Stimulated activated CD4-positive, alpha-beta T cell treated with anti-CD3 and anti-CD28 coated beads, Interleukin-1b, Interleukin-23, amount 100 ng/mL, for 24 hours (primary cell): ENCODE measurements at regions not wholly inside any gene's neighbourhood (a gene's known extent, or its start where the extent isn't known, plus 50 kb on each side); places are given as distances from the start of the nearest gene placed in this dataset.

Source experiments
- DNase-seq, 4 experiments: peaks; one replicate each; pipeline ENCODE4 v3.0.0-alpha.2; 2020; ENCODE audit warnings: low read depth in 4 of 4, low spot score in 1 of 4

DNA sequence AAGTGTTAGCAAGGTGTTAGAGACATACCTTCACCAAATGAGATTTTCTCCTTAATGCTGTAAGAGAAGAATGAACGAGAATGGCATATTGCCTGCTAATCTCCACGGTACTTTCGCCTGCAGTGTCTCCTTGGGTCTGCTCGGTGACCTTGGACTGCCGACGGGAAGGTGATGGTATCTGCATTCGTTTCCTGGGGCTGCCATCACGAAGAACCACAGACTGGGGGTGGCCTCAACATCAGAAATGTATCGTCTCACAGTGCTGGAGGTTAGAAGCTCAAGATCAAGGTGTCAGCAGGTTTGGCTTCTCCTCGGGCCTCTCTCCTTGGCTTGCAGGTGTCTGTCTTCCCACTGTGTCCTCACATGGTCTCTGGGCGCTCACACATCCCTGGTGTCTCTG is 86.3 kb upstream of the TNRC6C start:
- DNase-seq = no peak

DNA sequence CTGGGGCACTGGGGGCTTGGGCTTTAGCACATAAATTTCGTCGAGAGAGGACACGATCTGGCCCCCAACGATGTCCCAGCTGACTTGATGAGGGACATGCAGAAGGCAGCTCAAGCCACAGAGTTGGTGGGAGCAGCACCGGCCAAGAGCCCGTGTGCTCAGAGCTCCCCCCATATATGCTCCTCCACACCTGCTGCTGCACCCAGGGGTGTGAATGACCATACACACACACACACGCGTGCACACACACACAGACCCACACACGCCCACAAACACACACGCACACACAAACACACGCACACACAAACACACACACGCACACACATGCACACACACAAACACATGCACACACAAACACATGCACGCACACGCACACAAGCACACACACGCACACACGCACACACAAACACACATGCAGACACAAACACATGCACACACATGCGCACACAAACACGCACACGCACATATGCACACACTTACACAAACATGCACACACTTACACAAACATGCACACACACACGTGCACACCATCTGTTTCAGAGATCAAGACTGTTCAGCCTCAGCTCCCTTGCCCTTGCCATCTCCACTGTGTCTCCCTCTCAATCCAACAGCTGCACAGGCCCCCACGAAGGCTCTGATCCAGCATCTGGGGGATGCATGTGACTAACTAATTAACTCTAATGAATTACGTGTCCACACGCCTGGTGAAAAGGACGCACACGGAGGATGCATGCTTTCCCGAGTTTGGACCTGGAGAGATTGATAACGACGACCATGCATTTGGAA is 85.6 kb upstream of the TNRC6C start:
- DNase-seq = no peak

DNA sequence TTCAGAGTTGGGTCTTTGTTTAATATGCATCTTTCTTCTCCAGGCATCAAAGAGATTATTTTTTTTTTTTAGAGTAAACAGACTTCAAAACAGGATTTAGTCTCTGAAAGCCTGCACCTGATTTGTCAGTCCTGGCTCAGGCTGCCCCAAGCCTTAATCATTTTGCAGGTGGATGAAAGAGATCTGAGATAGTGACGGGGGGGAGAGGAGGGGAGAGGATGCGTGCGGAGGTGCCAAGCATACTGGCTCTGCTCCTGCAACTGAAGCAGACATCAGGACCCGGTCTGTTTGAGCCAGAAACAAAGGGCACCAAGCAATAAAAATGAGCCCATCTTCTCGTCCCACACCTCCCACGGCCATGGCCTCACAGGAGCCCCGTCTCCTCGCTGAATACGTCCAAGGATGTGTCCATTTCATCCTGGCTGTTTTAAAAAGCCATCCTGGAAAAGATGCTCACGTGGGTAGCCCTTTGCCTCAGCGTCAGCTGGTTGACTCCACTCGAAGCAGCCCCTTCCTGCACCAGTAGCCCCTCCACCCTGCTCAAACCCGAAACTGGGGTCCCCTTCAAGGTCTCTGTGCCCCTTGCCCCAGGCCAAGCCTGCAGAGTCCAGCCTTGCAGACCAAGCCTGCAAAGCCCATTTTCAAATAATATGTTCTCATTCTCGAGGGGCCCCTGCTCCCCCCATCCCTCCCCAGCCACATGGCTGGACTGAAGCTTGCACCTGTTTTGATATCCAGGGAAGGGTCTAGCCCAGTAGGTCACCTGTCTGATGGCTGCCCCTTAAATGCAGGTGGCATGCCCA is 84.8 kb upstream of the TNRC6C start:
- no peak for DNase-seq

DNA sequence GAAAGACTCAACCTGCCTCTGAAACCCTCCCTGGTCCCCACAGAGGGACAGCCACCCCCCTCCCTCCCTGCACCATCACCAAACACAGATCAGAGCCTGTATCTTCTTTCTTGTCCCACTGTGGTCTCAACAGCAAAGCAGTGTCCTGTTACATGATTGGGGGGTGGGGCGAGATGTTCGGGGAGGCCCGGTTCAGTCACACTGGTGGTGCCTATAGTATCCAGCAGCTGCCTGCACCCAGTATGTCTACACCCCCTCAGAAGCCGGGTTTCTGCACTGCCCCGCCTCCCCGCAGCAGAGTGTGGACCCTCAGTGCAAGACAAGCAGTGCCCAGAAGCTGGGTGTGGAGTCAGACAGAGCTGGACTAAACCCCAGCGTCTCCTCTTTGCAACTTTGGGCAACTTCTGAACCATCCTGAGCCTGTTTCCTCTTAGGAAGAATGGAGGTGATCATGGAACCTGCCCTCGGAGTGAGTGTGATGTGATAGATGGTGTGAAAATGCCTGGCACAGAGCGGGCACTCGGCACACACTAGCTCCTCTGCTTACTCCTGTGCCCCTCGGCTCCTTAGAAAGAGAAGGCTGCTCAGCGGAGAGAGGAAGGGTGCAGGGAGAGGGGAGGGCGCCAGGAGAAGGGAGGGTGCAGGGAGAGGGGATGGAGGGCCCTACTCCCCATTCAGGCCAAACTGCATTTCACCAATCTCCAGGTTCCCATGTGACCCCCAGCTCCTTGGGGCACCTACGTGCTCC is 84.0 kb upstream of the TNRC6C start:
- no peak for DNase-seq

DNA sequence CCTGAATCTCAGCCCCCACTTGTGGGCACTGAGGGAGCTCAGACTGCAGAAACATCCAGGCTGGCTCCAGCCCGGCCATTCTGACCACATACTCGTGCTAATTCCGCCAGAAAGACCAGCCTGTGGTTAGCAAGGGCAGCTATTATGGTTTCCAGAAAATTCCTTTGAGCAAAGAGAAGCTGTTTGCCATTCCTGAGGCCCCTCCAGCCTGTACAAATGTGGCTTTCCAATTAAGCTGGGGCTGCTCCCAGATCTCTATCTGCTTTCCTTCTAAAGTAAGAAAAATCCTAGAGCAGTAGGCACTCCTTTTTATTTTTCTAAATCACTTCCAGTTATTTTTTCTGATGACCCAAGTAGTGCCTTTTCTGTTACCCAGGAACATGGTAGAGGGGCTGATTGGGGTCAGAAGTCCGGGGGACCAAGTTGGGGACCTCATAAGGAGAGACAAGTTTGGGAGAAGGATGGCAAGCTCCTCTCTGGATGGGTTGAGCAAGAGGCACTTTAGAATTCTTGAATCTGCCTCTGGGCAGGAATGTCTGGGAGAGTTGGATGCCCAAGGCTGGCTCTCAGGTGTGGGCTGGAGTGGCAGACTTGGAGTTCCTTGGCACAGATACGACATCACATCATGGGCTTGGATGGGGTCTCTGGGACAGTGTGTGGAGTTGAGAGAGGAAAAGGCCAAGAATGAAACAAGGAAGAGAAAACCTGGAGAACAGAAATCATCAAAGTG is 83.3 kb upstream of the TNRC6C start:
- DNase-seq = no peak

DNA sequence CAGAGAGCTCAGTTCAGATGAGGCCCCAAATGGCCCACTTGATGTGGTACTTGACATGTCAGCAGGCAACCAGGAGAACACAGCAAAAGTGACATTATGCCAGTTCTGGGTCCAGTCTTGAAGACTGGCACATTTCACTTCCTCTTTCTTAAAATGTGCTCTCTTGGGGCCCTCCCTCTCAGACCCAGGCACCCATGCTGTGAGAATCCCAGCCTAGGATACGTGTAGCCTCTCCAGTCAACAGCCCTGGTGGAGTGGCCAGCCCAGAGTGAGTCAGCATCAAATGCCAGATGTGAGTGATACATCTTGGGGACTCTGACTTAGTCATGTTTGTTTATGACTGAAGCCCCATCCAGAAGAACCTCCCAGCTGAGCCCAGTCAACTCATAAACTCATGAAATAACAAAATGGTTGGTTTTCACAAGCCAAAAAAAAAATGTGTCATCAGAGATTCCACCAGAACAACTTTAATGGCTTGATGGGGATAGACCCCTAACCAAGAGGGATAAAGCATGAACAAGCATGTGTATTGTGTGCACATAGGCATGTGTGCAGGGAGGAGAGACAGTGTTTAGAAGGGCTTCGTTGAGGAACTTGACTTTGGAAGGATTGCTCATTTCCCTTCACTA is 82.5 kb upstream of the TNRC6C start:
- no peak for DNase-seq

DNA sequence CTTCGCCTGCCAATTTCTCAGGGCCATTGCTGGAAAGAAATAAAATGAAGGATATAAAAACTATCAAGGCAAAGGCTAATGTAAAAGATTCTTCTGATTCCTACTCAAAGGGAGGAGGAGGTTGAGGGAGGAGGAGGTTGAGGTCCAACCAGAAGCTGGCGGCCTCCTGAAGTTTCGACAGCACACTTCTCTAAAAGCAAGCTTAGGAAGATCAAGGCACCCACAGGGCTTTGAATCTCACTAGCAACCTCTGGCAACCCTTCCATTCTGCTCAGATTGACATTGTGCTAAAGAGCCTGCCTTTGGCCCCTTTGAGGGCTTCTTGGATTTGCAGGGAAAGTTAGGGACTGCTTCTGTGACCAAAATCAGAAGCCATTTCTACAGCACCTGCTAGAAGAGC is 81.5 kb upstream of the TNRC6C start:
- no peak for DNase-seq

DNA sequence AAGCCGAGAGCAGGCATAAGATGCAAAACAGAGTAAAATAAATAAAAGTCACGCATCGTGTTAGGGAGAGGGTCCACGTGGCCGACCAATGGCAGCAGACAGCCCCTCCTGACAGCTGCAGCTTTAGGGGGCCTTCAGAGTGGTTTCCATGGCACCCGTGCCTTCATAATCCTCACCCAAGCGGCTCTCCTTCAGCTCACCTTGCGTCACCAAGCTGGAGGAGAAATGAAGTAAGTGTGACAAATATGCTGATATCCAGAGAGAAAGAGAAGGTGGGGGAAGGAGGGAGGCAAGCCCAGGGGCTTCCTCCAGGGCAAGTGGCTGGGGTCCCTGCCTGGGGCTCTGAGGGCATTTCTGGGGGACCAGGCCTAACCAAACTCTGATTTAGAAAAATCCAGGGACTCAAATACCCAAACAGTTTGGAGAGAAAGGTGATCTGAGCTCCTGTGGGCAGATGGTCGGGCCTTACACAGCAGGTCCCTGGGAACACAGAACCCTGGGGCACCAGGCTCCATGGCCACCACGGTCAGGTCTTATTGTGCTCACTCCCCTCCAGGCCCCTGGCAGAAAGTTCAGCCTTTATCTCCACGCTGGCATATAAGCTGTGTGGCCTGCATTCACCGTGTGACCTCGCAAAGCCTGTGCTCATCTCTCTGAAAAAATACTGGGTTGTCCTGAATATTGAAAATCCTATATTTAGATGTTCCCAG is 80.7 kb upstream of the TNRC6C start:
- DNase-seq = no peak

DNA sequence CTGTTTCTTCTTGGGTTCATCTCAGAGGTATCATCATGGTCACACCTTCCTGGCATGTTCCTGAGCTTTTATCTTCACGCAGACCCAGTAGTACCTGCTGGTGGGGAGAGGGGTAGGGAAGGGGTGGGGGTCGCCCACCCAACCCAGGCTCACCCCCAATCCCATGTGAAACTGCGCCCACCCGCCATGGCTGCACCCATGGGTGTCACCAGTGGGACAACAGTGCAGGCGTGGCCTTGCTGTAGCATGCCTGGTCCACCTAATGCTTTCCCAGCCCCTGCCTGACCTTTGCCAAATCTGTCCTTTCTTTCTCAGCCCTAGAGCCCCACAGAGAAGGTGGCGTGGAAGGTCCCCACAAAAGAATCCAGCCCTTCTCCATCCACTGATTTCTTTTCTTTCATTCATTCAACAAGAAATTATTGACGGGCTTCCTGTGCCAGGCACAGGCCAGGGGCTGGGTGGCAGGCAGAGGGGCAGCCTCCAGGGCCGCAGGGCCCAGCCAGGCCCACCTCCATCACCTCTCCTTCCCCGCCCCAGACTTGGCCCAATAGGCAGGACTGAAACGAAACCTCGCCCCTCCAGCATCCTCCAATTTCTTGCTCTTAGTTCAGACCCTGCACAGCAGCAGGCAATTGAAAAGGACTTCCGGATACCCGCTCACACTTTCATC is 79.1 kb upstream of the TNRC6C start:
- DNase-seq = no peak

DNA sequence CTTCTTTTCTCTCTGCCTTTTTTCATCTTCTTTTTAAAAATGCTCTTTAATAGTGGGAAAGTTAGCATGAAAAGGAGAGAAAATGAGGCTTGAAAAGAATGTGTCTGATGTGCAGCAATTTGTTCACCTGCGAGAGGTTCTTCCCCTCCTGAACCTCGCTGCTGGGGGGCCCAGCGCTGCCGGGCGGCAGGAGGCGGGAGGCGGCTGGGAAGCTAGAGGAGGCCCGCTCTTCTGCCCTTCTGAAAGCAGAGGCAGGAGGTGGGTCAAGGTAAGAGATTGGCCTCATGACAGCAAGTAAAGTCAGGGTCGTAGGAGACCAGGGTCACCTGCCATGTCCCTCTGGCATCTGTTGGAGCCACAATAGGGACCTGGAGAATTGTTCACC is 78.6 kb upstream of the TNRC6C start:
- no peak for DNase-seq

DNA sequence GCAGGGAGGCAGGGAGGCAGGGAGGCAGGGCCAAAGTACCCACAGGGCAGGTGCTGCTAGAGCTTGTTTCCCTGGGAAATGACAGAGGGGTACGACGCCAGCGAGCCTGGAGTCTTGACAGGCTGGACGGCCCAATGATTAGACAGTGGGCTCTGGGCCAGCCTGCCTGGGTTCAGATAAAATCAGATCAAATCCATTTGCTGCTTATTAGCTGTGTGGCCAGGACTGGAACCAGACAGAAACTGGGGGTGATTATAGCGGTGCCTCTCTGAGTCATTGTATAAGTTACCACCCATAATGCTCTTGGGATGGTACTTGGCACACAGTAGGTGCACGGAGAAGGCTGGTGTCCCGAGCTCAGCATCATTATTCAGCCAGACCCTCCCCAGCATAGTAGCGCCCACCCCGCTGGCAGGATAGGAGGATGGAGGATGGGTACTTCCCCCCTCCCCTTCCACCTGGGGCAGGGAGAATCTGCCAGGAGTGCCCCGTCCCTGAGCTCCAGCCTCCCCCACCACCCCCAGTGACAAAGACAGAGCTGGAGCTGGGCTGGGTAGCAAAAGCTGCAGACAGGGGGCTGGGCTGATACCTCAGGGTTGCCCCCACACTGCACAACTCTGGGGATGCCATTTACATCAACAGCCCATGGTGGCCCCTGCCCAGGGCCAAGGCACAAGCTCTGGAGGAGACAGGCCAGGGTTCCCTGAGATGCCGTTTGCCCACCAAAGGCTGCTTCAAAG is 77.6 kb upstream of the TNRC6C start:
- no peak for DNase-seq

DNA sequence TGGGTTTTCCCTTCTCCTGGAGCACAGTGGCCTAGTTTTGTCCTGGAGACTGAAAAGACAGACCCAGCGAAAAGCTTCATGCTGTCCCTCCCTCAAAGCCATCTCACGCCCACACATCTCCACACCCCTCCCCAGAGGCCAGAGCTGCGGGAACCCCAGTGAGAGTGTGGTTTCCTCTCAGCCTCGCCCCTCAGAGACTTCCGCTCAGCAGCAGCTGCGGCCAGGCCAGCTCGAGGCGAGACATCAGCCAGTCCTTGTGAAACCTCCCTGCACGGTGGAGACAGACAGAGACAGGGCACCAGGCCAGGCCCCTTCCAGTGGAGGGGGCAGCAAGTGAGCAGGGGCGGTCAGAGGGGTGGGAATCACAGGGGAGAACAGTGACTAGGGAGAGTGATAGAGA is 77.0 kb upstream of the TNRC6C start:
- peak in 2 of 4 experiments; percentile 30 to 62 for DNase-seq

DNA sequence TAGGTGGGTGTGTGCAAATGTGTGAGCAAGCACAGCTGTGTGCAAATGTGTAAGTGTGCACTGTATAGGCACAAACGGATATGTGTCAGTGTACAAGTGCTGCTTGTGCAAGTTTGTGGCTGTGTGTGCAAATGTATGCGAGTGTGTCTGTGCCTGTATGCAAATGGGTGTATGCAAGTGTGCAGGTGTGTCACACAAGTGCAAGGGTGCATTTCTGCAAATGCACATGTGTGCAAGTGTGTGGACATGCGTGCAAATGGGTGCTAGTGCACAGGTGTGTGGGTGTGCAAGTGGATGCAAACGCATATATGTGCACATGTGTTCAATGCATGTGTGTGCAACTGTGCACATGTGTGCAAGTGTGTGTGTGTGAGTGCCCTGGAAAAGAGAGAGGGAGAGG is 76.5 kb upstream of the TNRC6C start:
- no peak for DNase-seq

DNA sequence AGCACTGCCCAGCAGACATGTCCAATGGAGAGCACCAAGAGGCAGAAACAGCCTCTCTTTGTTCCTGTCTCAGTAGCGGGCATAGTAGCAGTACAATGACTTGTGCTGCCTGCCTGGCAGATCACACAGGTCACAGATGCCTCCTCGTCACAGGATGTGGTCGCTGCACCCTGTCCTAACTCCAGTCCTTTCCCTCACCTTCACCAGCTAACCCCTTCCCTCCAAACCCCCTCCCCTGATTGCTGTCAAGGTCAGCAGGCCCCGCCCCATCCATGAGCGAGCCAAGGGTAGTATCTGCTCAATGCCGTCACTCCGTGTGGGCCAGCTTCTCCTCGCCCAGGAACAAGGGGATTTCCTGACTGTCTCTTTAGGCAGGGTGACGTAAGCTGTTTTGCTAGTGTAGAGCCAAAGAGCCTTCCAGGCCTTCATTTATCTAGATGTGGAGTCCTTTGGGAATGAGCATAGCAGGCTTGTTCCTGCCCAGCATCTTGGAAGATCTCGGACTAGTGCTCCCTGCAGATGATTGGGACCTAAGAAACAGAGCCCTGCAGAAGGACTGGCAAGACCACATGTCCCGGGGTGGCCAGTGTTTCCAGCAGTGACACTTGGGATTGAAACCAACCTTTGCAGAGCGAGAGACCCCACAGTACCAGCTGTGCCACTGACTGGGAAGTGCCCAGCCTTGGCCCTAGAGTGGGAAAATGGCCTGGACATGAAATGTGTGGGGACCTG is 75.9 kb upstream of the TNRC6C start:
- peak; percentile 37 to 58 (median 49) for DNase-seq

DNA sequence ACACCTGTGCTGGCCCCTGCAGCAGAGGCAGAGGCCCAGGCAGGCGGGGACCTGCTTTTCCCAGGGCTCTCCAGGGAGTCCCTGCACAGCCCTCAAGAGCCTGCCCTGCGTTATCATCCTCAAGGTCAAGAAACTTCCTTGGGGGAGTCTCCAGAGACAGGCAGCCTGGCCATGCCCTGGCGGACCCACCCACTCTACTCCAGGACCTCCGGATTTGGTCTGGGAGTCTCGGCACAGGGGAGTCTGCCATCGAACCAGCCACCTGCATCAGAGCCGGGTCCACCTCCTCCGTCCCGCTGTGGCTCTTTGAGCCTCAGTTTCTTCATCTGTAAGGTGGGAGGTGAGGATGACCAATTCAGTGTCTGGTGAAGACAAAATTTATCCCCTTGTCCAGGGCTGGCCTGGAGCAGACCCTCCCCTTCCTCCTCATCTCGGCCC is 75.3 kb upstream of the TNRC6C start:
- no peak for DNase-seq

DNA sequence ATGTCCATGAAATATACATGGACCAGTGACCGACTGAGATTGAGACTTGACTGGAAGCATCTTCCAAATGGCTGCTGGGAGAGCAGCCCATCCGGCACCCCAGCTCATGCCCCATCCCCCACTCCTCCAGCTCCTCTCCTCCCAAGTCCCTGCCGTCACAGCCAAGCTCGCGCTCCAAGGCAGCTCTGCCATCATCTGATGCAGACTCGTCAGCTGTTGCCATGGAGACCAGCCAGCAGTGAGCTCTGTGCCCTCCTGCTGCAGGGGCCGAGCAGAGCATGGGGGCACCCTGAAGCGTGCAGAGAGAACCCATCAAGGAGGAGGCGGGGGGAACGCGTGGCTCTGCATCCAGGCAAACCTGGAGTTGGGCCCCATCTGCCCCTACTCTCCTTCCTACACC is 74.5 kb upstream of the TNRC6C start:
- DNase-seq = no peak

DNA sequence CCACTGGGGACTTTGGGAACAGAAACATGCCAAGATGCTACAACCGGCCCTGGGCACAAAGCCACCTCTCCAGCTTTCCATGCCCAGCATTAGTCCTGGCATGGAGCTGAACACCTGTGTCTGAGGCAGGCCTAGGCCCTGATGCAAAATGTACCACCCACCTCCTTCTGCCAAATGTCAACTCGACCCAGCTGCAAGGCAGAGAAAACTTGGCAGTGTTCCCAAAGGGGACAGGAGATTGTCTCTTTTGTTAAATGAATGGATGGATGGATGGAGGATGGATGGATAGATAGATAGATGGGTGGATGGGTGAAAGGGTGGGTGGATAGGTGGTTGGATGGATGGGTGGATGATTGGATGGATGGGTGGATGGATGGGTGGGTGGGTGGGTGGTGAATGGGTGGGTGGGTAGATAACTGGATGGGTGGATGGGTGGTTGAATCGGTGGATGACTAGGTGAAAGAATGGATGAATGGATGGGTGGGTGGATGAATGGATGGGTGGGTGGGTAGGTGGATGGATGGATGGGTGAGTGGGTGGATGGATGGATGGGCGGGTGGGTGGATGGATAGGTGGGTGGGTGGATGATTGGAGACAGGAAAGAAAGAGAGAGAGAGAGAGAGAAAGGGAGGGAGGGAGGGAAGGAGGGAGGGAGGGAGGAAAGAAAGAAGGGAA is 73.4 kb upstream of the TNRC6C start:
- DNase-seq = no peak
